GM19455 (cell line): ENCODE measurements at regions not wholly inside any gene's neighbourhood (a gene's known extent, or its start where the extent isn't known, plus 50 kb on each side); places are given as distances from the start of the nearest gene placed in this dataset.

Experiments
- ATAC-seq: cut with Tn5 transposase; IDR thresholded peaks from one replicate; pipeline ENCODE4 v1.9.1; 2021; ENCODE audit not compliant: unreplicated experiment

- ATAC-seq: no peak
Observed at GRCh38 chr18:64663086-64663485, 514.2 kb upstream of the LINC00305 start.

- no peak for ATAC-seq
Observed at GRCh38 chr18:64659196-64659595, 510.3 kb upstream of the LINC00305 start.

GRCh38 chr18:64653068-64653467 is 504.2 kb upstream of the LINC00305 start:
- no peak for ATAC-seq

- no peak for ATAC-seq
Observed at GRCh38 chr18:64650068-64650467, 501.2 kb upstream of the LINC00305 start.

- ATAC-seq: no peak
Observed at GRCh38 chr18:64645753-64646152, 496.9 kb upstream of the LINC00305 start.

GRCh38 chr18:64639536-64639935 is 490.6 kb upstream of the LINC00305 start:
- no peak for ATAC-seq

- ATAC-seq: no peak
Observed at GRCh38 chr18:64620971-64621560, 472.2 kb upstream of the LINC00305 start.

GRCh38 chr18:64618390-64618789 is 469.5 kb upstream of the LINC00305 start:
- ATAC-seq: no peak

- no peak for ATAC-seq
Observed at GRCh38 chr18:64615021-64615420, 466.1 kb upstream of the LINC00305 start.

GRCh38 chr18:64614446-64614845 is 465.6 kb upstream of the LINC00305 start:
- no peak for ATAC-seq

- ATAC-seq: no peak
Observed at GRCh38 chr18:64592246-64592645, 443.4 kb upstream of the LINC00305 start.

GRCh38 chr18:64589000-64589399 is 440.1 kb upstream of the LINC00305 start:
- no peak for ATAC-seq

GRCh38 chr18:64566456-64566855 is 417.6 kb upstream of the LINC00305 start:
- ATAC-seq: no peak

GRCh38 chr18:64562651-64563050 is 413.8 kb upstream of the LINC00305 start:
- no peak for ATAC-seq

GRCh38 chr18:64546451-64546850 is 397.6 kb upstream of the LINC00305 start:
- ATAC-seq: no peak

- ATAC-seq: no peak
Observed at GRCh38 chr18:64539847-64540246, 391.0 kb upstream of the LINC00305 start.

GRCh38 chr18:64528646-64529045 is 379.8 kb upstream of the LINC00305 start:
- no peak for ATAC-seq

- no peak for ATAC-seq
Observed at GRCh38 chr18:64519201-64519600, 370.3 kb upstream of the LINC00305 start.

GRCh38 chr18:64518191-64518590 is 369.3 kb upstream of the LINC00305 start:
- ATAC-seq: no peak

GRCh38 chr18:64513401-64513800 is 364.5 kb upstream of the LINC00305 start:
- ATAC-seq: no peak

- ATAC-seq: no peak
Observed at GRCh38 chr18:64490207-64490606, 341.3 kb upstream of the LINC00305 start.

GRCh38 chr18:64488698-64489097 is 339.8 kb upstream of the LINC00305 start:
- no peak for ATAC-seq

GRCh38 chr18:64474773-64475172 is 325.9 kb upstream of the LINC00305 start:
- ATAC-seq: no peak
